ENCODE measurements at regions not wholly inside any gene's neighbourhood (a gene's known extent, or its start where the extent isn't known, plus 50 kb on each side); places are given as distances from the start of the nearest gene placed in this dataset.

GRCh38 chr10:128894641-128895040 is 572.4 kb upstream of the MGMT start:
- H2BK15ac ChIP-seq (ENCODE audit: low read depth, poor library complexity, severe bottlenecking), result no peak overlapping the region
- H3K4ac ChIP-seq (ENCODE audit: low read depth in 1 of 2, low read length in 2 of 2), result no peak overlapping the region
- H2BK12ac ChIP-seq (ENCODE audit: low read length in 2 of 2), result no peak overlapping the region
- H4K8ac ChIP-seq (ENCODE audit: low read length), result no peak overlapping the region
- no peak for DNase-seq
- H3K36me3 ChIP-seq (ENCODE audit: control insufficient read depth in 1 of 2, insufficient read depth in 2 of 2, low read depth in 1 of 2, low read length in 2 of 2), result no peaks in the 10 kb centered on the region
- no peaks in the 10 kb centered on the region for H3K4me1 ChIP-seq (ENCODE audit: control insufficient read depth, insufficient read depth, low read depth, low read length)
- H3K4me2 ChIP-seq (ENCODE audit: low read length, poor library complexity, severe bottlenecking), result no peak overlapping the region
- H3K9me3 ChIP-seq (ENCODE audit: control insufficient read depth, low read length), result peaks cover 17% of the 10 kb centered on the region
- H2AK5ac ChIP-seq (ENCODE audit: low read length, severe bottlenecking), result no peak overlapping the region
- H2AFZ ChIP-seq (ENCODE audit: low read depth, low read length), result no peak overlapping the region
- no peak overlapping the region for H2BK5ac ChIP-seq (ENCODE audit: low read depth, low read length, poor library complexity, severe bottlenecking)
- H3K14ac ChIP-seq (ENCODE audit: low read length in 2 of 2), result no peak overlapping the region
- H2BK120ac ChIP-seq (ENCODE audit: low read depth, low read length), result no peak overlapping the region
- no peak overlapping the region for H3K4me3 ChIP-seq (ENCODE audit: insufficient read depth in 1 of 2, low read depth in 1 of 2, low read length in 2 of 2)
- no peak overlapping the region for H3K27ac ChIP-seq (ENCODE audit: low read length, poor library complexity, severe bottlenecking)
- 93% methylated on average over 1 of the region's 1 CpG for WGBS
- H3K27me3 ChIP-seq (ENCODE audit: control insufficient read depth in 1 of 2, insufficient read depth in 1 of 2, low read length in 2 of 2), result peaks cover 0 to 16% of the 10 kb centered on the region in 2 experiments
- H3K79me1 ChIP-seq (replicated peaks; ENCODE audit: low read length, poor library complexity, severe bottlenecking), result no peaks in the 10 kb centered on the region
- H3K18ac ChIP-seq (ENCODE audit: low read depth in 1 of 2, low read length in 2 of 2), result no peak overlapping the region
- H3K23ac ChIP-seq (ENCODE audit: low read length in 2 of 2), result no peak overlapping the region
- no peak overlapping the region for H4K91ac ChIP-seq (ENCODE audit: low read length)
- no peak overlapping the region for H3K9ac ChIP-seq (ENCODE audit: low read length)

GRCh38 chr10:128895473-128895872 is 571.6 kb upstream of the MGMT start:
- Histone ChIP-seq H4K91ac (ENCODE audit: low read length) (no peak overlapping the region), H2BK120ac (ENCODE audit: low read depth, low read length) (no peak overlapping the region), H3K4me2 (ENCODE audit: low read length, poor library complexity, severe bottlenecking) (no peak overlapping the region), H3K14ac (ENCODE audit: low read length in 2 of 2) (no peak overlapping the region), H3K79me1 (replicated peaks; ENCODE audit: low read length, poor library complexity, severe bottlenecking) (no peaks in the 10 kb centered on the region), H4K8ac (ENCODE audit: low read length) (no peak overlapping the region), H3K18ac (ENCODE audit: low read depth in 1 of 2, low read length in 2 of 2) (no peak overlapping the region), H2BK5ac (ENCODE audit: low read depth, low read length, poor library complexity, severe bottlenecking) (no peak overlapping the region), H3K9ac (ENCODE audit: low read length) (no peak overlapping the region), H3K27me3 (ENCODE audit: control insufficient read depth in 1 of 2, insufficient read depth in 1 of 2, low read length in 2 of 2) (peaks cover 0 to 16% of the 10 kb centered on the region in 2 experiments), H2AFZ (ENCODE audit: low read depth, low read length) (no peak overlapping the region), H3K23ac (ENCODE audit: low read length in 2 of 2) (no peak overlapping the region), H3K4me1 (ENCODE audit: control insufficient read depth, insufficient read depth, low read depth, low read length) (no peaks in the 10 kb centered on the region), H2BK15ac (ENCODE audit: low read depth, poor library complexity, severe bottlenecking) (no peak overlapping the region), H3K27ac (ENCODE audit: low read length, poor library complexity, severe bottlenecking) (no peak overlapping the region), H3K4ac (ENCODE audit: low read depth in 1 of 2, low read length in 2 of 2) (no peak overlapping the region), H3K9me3 (ENCODE audit: control insufficient read depth, low read length) (peaks cover 12% of the 10 kb centered on the region), H2BK12ac (ENCODE audit: low read length in 2 of 2) (no peak overlapping the region), H3K4me3 (ENCODE audit: insufficient read depth in 1 of 2, low read depth in 1 of 2, low read length in 2 of 2) (no peak overlapping the region), H3K36me3 (ENCODE audit: control insufficient read depth in 1 of 2, insufficient read depth in 2 of 2, low read depth in 1 of 2, low read length in 2 of 2) (no peaks in the 10 kb centered on the region), H2AK5ac (ENCODE audit: low read length, severe bottlenecking) (no peak overlapping the region)
- no peak for DNase-seq

- H3K36me3 ChIP-seq (ENCODE audit: control insufficient read depth in 1 of 2, insufficient read depth in 2 of 2, low read depth in 1 of 2, low read length in 2 of 2), result no peaks in the 10 kb centered on the region
- no peaks in the 10 kb centered on the region for H3K79me1 ChIP-seq (replicated peaks; ENCODE audit: low read length, poor library complexity, severe bottlenecking)
- H3K27ac ChIP-seq (ENCODE audit: low read length, poor library complexity, severe bottlenecking), result no peak overlapping the region
- H3K27me3 ChIP-seq (ENCODE audit: control insufficient read depth in 1 of 2, insufficient read depth in 1 of 2, low read length in 2 of 2), result peaks cover 0 to 16% of the 10 kb centered on the region in 2 experiments
- H2AFZ ChIP-seq (ENCODE audit: low read depth, low read length), result no peak overlapping the region
- H3K9me3 ChIP-seq (ENCODE audit: control insufficient read depth, low read length), result peaks cover 4% of the 10 kb centered on the region
- no peak overlapping the region for H2BK5ac ChIP-seq (ENCODE audit: low read depth, low read length, poor library complexity, severe bottlenecking)
- H2BK12ac ChIP-seq (ENCODE audit: low read length in 2 of 2), result no peak overlapping the region
- H3K18ac ChIP-seq (ENCODE audit: low read depth in 1 of 2, low read length in 2 of 2), result no peak overlapping the region
- no peak overlapping the region for H4K91ac ChIP-seq (ENCODE audit: low read length)
- H2AK5ac ChIP-seq (ENCODE audit: low read length, severe bottlenecking), result no peak overlapping the region
- H3K23ac ChIP-seq (ENCODE audit: low read length in 2 of 2), result no peak overlapping the region
- peak overlapping the region in 1 of 2 experiments; percentile 21 for H3K4me3 ChIP-seq (ENCODE audit: insufficient read depth in 1 of 2, low read depth in 1 of 2, low read length in 2 of 2)
- no peak overlapping the region for H3K9ac ChIP-seq (ENCODE audit: low read length)
- no peak overlapping the region for H3K14ac ChIP-seq (ENCODE audit: low read length in 2 of 2)
- 67% methylated on average over 8 of the region's 9 CpGs for WGBS
- H2BK120ac ChIP-seq (ENCODE audit: low read depth, low read length), result no peak overlapping the region
- H2BK15ac ChIP-seq (ENCODE audit: low read depth, poor library complexity, severe bottlenecking), result no peak overlapping the region
- no peak overlapping the region for H3K4me2 ChIP-seq (ENCODE audit: low read length, poor library complexity, severe bottlenecking)
- no peak overlapping the region for H3K4ac ChIP-seq (ENCODE audit: low read depth in 1 of 2, low read length in 2 of 2)
- DNase-seq, result no peak
- H3K4me1 ChIP-seq (ENCODE audit: control insufficient read depth, insufficient read depth, low read depth, low read length), result no peaks in the 10 kb centered on the region
- H4K8ac ChIP-seq (ENCODE audit: low read length), result no peak overlapping the region
Measured at GRCh38 chr10:128896116-128896795, 570.8 kb upstream of the MGMT start.

DNA sequence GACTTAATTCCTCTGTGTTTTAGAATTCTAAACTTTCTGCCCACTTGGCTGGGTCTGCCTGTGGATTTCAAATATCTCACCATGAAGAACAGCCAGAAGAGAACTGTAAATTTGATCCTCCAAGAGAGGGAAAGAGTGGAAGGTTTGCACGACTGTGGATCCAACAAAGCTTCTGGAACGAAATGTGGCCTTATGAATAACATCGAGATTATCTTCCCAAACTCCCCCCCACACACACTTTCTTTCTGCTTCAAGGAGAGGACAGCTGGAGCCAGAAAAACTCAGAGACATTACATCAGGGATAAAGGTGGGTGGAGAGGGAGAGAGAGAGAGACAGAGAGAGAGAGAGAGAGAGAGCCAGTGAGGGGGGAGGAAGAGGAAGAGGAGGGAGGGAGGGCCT is 570.1 kb upstream of the MGMT start:
- Histone ChIP-seq H3K9ac (ENCODE audit: low read length) (peak overlapping the region; percentile 36), H2BK12ac (ENCODE audit: low read length in 2 of 2) (no peak overlapping the region)
- no CpG with 5 or more reads among the region's 3 CpGs for WGBS

More for the DNA sequence above, 570.1 kb upstream of the MGMT start:
- Histone ChIP-seq H3K4me1 (ENCODE audit: control insufficient read depth, insufficient read depth, low read depth, low read length) (no peaks in the 10 kb centered on the region), H3K79me1 (replicated peaks; ENCODE audit: low read length, poor library complexity, severe bottlenecking) (no peaks in the 10 kb centered on the region), H3K4ac (ENCODE audit: low read depth in 1 of 2, low read length in 2 of 2) (no peak overlapping the region), H2BK15ac (ENCODE audit: low read depth, poor library complexity, severe bottlenecking) (no peak overlapping the region), H3K27me3 (ENCODE audit: control insufficient read depth in 1 of 2, insufficient read depth in 1 of 2, low read length in 2 of 2) (peaks cover 0 to 16% of the 10 kb centered on the region in 2 experiments), H3K23ac (ENCODE audit: low read length in 2 of 2) (no peak overlapping the region), H2BK120ac (ENCODE audit: low read depth, low read length) (no peak overlapping the region), H3K27ac (ENCODE audit: low read length, poor library complexity, severe bottlenecking) (no peak overlapping the region), H3K14ac (ENCODE audit: low read length in 2 of 2) (no peak overlapping the region), H2AK5ac (ENCODE audit: low read length, severe bottlenecking) (no peak overlapping the region), H3K4me2 (ENCODE audit: low read length, poor library complexity, severe bottlenecking) (no peak overlapping the region), H4K91ac (ENCODE audit: low read length) (no peak overlapping the region), H3K9me3 (ENCODE audit: control insufficient read depth, low read length) (peaks cover 4% of the 10 kb centered on the region), H2BK5ac (ENCODE audit: low read depth, low read length, poor library complexity, severe bottlenecking) (no peak overlapping the region), H3K36me3 (ENCODE audit: control insufficient read depth in 1 of 2, insufficient read depth in 2 of 2, low read depth in 1 of 2, low read length in 2 of 2) (no peaks in the 10 kb centered on the region), H2AFZ (ENCODE audit: low read depth, low read length) (no peak overlapping the region), H4K8ac (ENCODE audit: low read length) (no peak overlapping the region), H3K4me3 (ENCODE audit: insufficient read depth in 1 of 2, low read depth in 1 of 2, low read length in 2 of 2) (peak overlapping the region in 1 of 2 experiments; percentile 38), H3K18ac (ENCODE audit: low read depth in 1 of 2, low read length in 2 of 2) (no peak overlapping the region)
- DNase-seq, result no peak

All from mesenchymal stem cell (in vitro differentiated cells and primary cell).